ENCODE measurements at regions not wholly inside any gene's neighbourhood (a gene's known extent, or its start where the extent isn't known, plus 50 kb on each side); places are given as distances from the start of the nearest gene placed in this dataset.

GRCh38 chr4:163967263-163967662 is 472.8 kb downstream of the TMA16 start:
- no peak for DNase-seq (ENCODE audit: low read depth in 2 of 2)

GRCh38 chr4:163967710-163968109 is 473.2 kb downstream of the TMA16 start:
- no peak for DNase-seq (ENCODE audit: low read depth in 2 of 2)

- DNase-seq (ENCODE audit: low read depth in 2 of 2), result no peak
Measured at GRCh38 chr4:163969291-163969690, 474.8 kb downstream of the TMA16 start.

GRCh38 chr4:163976588-163976987 is 482.1 kb downstream of the TMA16 start:
- DNase-seq (ENCODE audit: low read depth in 2 of 2), result no peak

- DNase-seq (ENCODE audit: low read depth in 2 of 2), result no peak
Measured at GRCh38 chr4:163988391-163988790, 493.9 kb downstream of the TMA16 start.

- no peak for DNase-seq (ENCODE audit: low read depth in 2 of 2)
Measured at GRCh38 chr4:163988865-163989264, 494.4 kb downstream of the TMA16 start.

- DNase-seq (ENCODE audit: low read depth in 2 of 2), result no peak
Measured at GRCh38 chr4:163991298-163991865, 496.9 kb downstream of the TMA16 start.

- DNase-seq (ENCODE audit: low read depth in 2 of 2), result no peak
Measured at GRCh38 chr4:164009435-164009834, 514.9 kb downstream of the TMA16 start.

- no peak for DNase-seq (ENCODE audit: low read depth in 2 of 2)
Measured at GRCh38 chr4:164011791-164012190, 517.3 kb downstream of the TMA16 start.

GRCh38 chr4:164012396-164013027 is 518.0 kb downstream of the TMA16 start:
- DNase-seq (ENCODE audit: low read depth in 2 of 2), result peak in 1 of 2 donors; percentile 3

- DNase-seq (ENCODE audit: low read depth in 2 of 2), result no peak
Measured at GRCh38 chr4:164021947-164022346, 527.5 kb downstream of the TMA16 start.

GRCh38 chr4:164023214-164023613 is 528.7 kb downstream of the TMA16 start:
- no peak for DNase-seq (ENCODE audit: low read depth in 2 of 2)

- DNase-seq (ENCODE audit: low read depth in 2 of 2), result no peak
Measured at GRCh38 chr4:164027805-164028204, 533.3 kb downstream of the TMA16 start.

GRCh38 chr4:164039482-164039881 is 545.0 kb downstream of the TMA16 start:
- no peak for DNase-seq (ENCODE audit: low read depth in 2 of 2)

GRCh38 chr4:164056426-164057142 is 562.1 kb downstream of the TMA16 start:
- no peak for DNase-seq (ENCODE audit: low read depth in 2 of 2)

GRCh38 chr4:164058776-164059445 is 564.4 kb downstream of the TMA16 start:
- DNase-seq (ENCODE audit: low read depth in 2 of 2), result no peak

- DNase-seq (ENCODE audit: low read depth in 2 of 2), result no peak
Measured at GRCh38 chr4:164060456-164060855, 566.0 kb downstream of the TMA16 start.

GRCh38 chr4:164068392-164068791 is 573.9 kb downstream of the TMA16 start:
- DNase-seq (ENCODE audit: low read depth in 2 of 2), result no peak

- no peak for DNase-seq (ENCODE audit: low read depth in 2 of 2)
Measured at GRCh38 chr4:164070625-164071024, 576.1 kb downstream of the TMA16 start.

- no peak for DNase-seq (ENCODE audit: low read depth in 2 of 2)
Measured at GRCh38 chr4:164081371-164081770, 586.9 kb downstream of the TMA16 start.

- no peak for DNase-seq (ENCODE audit: low read depth in 2 of 2)
Measured at GRCh38 chr4:164081801-164082200, 587.3 kb downstream of the TMA16 start.

GRCh38 chr4:164087733-164088132 is 593.2 kb downstream of the TMA16 start:
- no peak for DNase-seq (ENCODE audit: low read depth in 2 of 2)
